Activated CD4-positive, alpha-beta T cell treated with anti-CD3 and anti-CD28 coated beads, Interleukin-2, amount 50 U/mL, for 16 hours (primary cell): ENCODE measurements at regions not wholly inside any gene's neighbourhood (a gene's known extent, or its start where the extent isn't known, plus 50 kb on each side); places are given as distances from the start of the nearest gene placed in this dataset.

Experiments used
- DNase-seq: peaks from one replicate; pipeline ENCODE4 v3.0.0-alpha.2; 2020

GRCh38 chr19:27691991-27692390, 1521.0 kb downstream of the UQCRFS1 start:
- no peak for DNase-seq

DNA sequence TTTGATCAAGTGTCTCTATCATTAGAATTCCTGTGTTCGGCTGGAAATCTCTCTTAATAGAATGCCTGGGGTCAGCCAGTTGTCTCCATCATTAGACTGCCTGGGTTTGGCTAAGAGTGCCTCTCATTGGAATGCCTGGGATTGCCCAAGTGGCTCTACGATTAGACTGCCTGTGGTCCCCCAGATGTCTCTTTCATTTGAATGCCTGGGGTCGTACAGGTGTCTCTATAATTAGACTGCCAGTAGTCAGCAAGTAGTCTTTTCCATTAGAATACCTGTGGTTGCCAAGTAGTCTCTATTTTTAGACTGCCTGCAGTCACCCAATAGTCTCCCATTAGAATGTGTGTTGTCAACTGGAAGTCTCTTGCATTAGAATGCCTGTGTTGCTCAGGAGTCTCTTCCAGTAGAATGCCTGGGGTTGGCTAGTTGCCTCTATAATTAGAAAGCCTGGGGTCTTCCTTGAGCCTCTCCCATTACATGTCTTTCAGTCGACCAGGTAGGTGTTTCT, 1523.2 kb downstream of the UQCRFS1 start:
- no peak for DNase-seq

GRCh38 chr19:27684293-27684692, 1528.7 kb downstream of the UQCRFS1 start:
- DNase-seq, result no peak

GRCh38 chr19:27681972-27682371, 1531.0 kb downstream of the UQCRFS1 start:
- no peak for DNase-seq

- DNase-seq, result no peak
Observed at GRCh38 chr19:27679905-27680304, 1533.0 kb downstream of the UQCRFS1 start.

DNA sequence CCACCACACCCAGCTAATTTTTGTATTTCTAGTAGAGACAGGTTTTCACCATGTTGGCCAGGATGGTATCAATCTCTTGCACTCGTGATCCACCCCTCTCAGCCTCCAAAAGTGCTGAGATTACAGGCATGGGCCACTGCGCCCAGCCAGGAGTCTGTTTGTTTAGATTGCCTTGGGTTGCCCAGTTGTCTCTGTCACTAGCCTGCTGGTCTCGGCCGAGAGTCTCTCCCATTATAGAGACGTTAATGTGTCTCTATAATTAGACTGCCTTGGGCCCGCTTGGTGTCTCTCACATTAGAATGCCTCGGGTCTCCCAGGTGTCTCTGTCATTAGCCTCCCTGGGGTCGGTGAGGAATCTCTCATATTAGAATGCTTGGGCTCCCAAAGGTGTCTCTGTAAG, 1533.6 kb downstream of the UQCRFS1 start:
- DNase-seq, result no peak

GRCh38 chr19:27676877-27677276, 1536.1 kb downstream of the UQCRFS1 start:
- DNase-seq, result no peak

DNA sequence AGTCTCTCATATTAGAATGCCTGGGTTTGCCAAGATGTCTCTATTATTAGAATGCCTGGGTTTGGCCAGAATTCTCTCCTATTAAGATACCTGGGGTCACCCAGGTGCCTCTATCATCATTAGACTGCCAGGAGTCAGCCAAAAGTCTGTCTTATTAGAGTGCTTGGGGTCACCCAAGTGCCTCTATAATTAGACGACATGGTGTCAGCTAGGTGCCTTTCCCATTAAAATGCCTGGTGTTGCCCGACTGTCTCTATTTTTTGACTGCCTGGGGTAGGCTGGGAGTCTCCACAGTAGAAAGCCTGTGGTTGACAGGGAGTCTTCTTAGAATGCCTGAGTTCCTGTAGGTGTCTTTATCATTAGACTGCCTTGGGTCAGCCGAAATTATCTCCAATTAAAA, 1536.6 kb downstream of the UQCRFS1 start:
- DNase-seq, result no peak

DNA sequence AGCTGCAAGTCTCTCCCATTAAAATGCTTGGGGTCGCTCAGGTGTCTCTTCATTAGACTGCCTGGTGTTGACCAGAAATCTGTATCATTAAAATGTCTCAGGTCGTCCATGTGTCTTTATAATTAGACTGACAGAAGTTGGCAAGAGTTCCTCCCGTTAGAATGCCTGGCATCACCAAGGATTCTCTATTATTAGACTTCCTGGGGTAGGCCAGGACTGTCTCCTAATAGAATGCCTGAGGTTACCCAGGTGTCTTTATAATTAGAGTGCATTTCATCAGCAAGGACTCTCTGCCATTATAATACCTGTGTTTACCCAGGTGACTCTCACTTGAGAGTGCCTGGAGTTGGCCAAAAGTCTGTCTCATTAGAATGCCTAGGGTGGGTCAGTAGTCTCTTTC, 1537.2 kb downstream of the UQCRFS1 start:
- no peak for DNase-seq

DNA sequence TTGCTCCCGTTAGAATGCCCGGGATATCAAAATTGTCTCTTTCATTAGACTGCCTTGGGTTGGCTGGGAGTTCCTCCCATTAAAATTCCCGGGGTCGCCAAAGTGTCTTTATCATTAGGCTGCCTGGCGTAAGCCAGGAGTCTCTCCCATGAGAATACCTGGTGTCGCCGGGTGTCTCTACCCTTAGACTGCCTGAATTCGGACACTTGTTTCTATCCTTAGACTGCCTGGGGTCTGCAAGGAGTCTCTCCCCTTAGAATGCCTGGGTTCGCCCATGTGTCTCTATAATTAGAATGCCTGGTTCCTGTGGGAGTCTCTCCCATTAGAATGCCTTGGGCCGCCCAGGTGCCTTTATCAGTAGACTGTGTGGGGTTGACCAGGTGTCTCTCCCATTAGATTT, 1538.2 kb downstream of the UQCRFS1 start:
- DNase-seq, result no peak

DNA sequence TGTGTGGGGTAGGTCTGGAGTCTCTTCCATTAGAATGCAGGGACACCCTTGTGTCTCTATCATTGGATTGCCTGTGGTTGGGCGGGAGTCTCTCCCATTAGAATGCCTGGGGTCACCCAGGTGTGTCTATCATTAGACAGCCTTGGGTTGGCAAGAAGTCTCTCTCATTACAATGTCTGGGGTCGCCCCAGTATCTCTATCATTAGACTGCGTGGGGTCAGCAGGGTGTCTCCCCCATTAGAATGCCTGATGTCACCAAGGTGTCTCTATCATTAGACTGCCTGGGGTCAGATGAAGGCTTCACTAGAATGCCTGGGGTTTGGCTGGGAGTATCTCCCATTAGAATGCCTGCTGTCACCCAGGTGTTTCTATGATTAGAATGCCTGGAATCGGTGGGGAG, 1539.0 kb downstream of the UQCRFS1 start:
- DNase-seq, result no peak

DNA sequence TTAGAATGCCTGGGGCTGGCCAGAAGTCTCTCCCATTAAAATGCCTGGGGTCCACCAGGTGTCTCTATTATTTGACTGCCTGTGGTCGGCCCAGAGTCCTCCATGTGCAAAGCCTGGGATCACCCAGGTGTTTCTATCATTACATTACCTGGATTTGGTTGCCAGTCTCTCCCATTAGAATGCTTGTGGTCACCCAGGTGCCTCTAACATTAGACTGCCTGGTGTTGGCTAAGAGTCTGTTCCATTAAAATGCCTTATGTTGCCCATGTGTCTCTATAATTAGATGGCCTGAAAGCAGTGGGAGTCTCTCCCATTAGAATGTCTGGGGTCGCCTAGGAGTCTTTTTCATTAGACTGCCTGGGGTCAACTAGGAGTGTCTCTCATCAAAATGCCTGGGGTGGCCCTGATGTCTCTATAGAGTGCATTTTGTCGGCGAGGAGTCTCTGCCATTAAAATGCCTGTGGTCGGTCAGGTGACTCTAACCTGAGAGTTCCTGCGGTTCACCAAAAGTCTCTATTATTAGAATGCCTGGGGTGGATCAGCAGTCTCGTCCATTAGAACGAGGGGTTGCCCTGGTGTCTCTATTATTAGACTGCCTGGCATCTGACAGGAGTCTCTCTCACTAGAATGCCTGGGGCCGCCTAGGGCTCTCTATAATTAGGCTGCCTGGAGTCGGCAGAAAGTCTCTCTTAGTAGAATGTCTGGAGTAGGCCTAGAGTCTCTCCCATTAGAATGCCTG, 1540.5 kb downstream of the UQCRFS1 start:
- DNase-seq, result no peak

DNA sequence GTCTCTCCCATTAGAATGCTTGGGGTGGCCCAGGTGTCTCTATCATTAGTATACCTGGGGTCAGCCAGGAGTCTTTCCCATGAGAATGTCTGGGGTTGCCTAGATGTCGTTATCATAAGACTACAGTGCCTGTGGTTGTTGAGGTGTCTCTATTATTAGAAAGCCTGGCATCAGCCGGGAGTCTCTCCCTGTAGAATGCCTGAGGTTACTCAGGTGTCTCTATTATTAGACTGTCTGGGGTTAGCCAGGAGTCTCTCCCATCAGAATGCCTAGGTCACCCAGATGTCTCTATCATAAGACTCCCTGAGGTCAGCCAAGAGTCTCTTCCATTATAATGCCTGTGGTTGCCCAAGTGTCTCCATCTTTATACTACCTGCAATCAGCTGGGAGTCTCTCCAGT, 1541.1 kb downstream of the UQCRFS1 start:
- DNase-seq, result no peak

DNA sequence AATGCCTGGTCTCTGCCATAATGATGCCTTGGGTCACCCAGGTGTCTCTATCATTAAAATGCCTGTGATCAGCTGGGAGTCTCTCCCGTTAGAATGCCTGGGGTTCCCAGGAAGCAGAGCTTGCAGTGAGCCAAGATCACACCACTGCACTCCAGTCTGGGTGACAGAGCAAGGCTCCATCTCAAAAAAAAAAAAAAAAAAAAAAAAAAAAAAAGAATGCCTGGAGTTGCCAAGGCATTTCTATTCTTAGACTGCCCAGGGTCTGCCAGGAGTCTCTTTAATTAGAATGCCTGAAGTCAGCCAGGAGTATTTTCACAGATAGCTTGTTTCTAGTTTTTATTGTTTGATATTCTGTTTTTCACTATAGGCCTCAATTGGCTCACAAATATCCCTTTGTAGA, 1552.5 kb downstream of the UQCRFS1 start:
- no peak for DNase-seq

DNA sequence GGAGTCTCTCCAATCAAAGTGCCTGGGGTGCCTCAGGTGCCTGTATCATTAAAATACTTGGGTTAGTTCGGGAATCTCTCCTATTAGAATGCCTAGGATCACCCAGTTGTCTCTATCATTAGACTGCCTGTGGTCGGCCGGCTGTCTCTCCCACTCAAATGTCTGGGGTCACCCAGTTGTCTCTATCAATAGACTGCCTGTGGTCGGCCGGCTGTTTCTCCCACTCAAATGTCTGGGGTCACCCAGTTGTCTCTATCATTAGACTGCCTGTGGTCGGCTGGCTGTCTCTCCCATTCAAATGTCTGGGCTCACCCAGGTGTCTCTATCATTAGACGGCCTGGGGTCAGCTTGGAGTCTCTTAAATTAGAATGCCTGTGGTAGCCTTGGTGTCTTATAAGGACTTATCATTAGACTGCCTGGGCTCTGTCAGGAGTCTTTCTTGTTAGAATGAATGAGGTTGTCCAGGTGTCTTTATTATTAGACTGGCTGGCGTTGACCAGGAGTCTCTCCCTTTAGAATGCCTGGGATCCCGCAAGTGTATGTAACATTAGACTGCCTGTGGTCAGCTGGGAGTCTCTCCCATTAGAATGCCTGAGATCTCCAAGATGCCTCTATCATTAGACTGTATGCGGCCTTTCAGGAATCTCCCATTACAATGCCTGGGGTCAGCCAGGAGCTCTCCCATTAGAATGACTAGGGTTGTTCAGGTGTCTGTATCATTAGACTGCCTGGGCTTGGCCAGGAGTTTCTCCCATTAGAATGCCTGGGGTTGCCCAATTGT, 1555.5 kb downstream of the UQCRFS1 start:
- DNase-seq, result no peak

GRCh38 chr19:27654266-27654990, 1558.5 kb downstream of the UQCRFS1 start:
- no peak for DNase-seq

GRCh38 chr19:27652796-27653195, 1560.2 kb downstream of the UQCRFS1 start:
- DNase-seq, result no peak

GRCh38 chr19:27652281-27652680, 1560.7 kb downstream of the UQCRFS1 start:
- DNase-seq, result no peak

GRCh38 chr19:27647423-27647822, 1565.5 kb downstream of the UQCRFS1 start:
- DNase-seq, result no peak

DNA sequence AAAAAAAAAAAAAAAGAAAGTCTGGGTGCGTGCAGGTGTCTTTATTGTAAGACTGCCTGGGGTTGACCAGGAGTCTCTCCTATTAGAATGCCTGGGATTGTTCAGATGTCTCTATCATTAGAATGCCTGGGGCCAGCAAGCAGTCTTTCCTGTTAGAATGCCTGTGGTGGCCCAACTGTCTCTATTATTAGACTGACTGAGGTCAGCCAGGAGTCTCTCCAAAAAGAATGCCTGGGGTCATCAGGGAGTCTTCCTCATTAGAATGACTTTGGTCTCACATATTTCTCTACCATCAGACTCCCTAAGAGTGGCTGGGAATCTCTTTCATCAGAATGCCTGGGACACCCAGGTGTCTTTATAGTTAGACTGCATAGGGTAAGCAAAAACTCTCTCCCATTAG, 1577.5 kb downstream of the UQCRFS1 start:
- DNase-seq, result no peak

DNA sequence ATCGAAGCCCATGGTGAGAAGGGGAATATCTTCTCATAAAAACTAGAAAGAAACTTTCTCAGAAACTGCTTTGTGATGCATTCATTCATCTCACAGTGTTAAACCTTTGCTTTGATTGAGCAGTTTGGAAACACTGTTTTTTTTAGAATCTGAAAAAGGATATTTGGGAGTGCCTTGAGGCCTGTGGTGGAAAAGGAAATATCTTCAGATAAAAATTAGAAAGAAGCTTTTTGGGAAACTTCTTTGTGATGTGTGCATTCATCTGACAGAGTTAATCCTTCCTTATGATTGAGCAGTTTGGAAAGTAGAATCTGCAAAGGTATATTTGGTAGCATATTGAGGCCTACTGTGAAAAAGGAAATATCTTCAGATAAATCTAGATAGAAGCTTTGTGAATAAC, 1594.9 kb downstream of the UQCRFS1 start:
- DNase-seq, result no peak

DNA sequence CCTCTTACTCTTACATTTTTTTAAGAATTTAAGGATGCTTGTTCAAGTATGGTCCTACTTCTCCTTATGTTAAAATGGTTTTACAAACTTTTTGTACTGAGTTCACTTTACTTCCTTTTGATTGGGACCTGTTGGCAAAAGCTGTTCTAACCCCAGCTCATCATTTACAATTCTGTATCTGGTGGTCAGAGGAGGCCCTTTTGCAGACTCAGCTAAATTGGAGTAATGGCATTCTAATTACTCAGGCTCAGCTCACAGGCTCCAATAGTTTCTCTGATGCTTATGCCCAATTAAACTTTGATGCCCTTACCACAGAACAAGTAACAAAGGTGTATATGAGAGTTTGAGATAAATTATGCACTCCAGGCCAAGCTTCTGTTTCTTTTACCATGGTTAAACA, 1632.0 kb downstream of the UQCRFS1 start:
- DNase-seq, result no peak
